ENCODE measurements at regions not wholly inside any gene's neighbourhood (a gene's known extent, or its start where the extent isn't known, plus 50 kb on each side); places are given as distances from the start of the nearest gene placed in this dataset.

DNA sequence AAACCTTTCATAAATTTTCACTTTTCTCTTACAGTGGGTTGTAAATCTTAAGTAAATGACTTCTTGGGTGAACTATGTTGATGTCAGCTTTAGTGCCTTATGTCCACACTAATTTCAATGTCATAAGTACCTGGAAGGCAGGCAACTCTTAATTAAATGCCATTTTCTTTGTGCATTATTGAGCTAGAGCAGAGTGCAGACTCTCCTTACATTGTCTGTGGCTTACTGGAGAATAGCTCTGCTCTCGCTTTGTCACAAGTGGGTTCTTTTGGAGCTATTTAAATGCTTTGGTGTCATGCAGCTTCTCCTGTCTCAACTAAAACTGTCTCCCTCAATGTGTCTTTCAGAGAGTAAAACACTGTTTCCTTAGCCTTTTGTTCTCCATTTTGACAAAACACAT, 411.6 kb downstream of the STIM2 start:
- TF ChIP-seq, protein P1, sequence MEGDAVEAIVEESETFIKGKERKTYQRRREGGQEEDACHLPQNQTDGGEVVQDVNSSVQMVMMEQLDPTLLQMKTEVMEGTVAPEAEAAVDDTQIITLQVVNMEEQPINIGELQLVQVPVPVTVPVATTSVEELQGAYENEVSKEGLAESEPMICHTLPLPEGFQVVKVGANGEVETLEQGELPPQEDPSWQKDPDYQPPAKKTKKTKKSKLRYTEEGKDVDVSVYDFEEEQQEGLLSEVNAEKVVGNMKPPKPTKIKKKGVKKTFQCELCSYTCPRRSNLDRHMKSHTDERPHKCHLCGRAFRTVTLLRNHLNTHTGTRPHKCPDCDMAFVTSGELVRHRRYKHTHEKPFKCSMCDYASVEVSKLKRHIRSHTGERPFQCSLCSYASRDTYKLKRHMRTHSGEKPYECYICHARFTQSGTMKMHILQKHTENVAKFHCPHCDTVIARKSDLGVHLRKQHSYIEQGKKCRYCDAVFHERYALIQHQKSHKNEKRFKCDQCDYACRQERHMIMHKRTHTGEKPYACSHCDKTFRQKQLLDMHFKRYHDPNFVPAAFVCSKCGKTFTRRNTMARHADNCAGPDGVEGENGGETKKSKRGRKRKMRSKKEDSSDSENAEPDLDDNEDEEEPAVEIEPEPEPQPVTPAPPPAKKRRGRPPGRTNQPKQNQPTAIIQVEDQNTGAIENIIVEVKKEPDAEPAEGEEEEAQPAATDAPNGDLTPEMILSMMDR (IDR thresholded peaks at IDR 0.05): no peak
- no peak for TF ChIP-seq ZFX (IDR thresholded peaks at IDR 0.05; ENCODE audit: borderline replicate concordance)
